GM12865 (cell line): ENCODE measurements at regions not wholly inside any gene's neighbourhood (a gene's known extent, or its start where the extent isn't known, plus 50 kb on each side); places are given as distances from the start of the nearest gene placed in this dataset.

Experiments used
- DNase-seq: peaks from one replicate; pipeline ENCODE4 v3.0.0; 2010; ENCODE audit warnings: low read depth
- H3K4me3 ChIP-seq: 2 replicates; pipeline ENCODE4 v1.5.1; 2011; ENCODE audit warnings: mild to moderate bottlenecking, low read depth, low read length, control low read depth
- CTCF ChIP-seq: IDR thresholded peaks from 2 replicates; pipeline ENCODE4 v1.5.1; 2011; ENCODE audit warnings: low read length, control low read depth, low read depth, inconsistent platforms; ENCODE audit not compliant: insufficient read depth; ENCODE audit errors: missing control alignments

- TF ChIP-seq CTCF, result no peak
- DNase-seq, result no peak
- no peak overlapping the region for H3K4me3 ChIP-seq
Measured at GRCh38 chr10:6642876-6643275, 62.8 kb upstream of the PRKCQ start.

- no peak overlapping the region for H3K4me3 ChIP-seq
- DNase-seq, result no peak
- no peak for TF ChIP-seq CTCF
Measured at GRCh38 chr10:6640433-6641040, 60.5 kb upstream of the PRKCQ start.

GRCh38 chr10:6637053-6637452, 57.0 kb upstream of the PRKCQ start:
- H3K4me3 ChIP-seq, result no peak overlapping the region
- no peak for TF ChIP-seq CTCF
- DNase-seq, result no peak

- DNase-seq, result no peak
- no peak overlapping the region for H3K4me3 ChIP-seq
- TF ChIP-seq CTCF, result no peak
Measured at GRCh38 chr10:6635784-6636183, 55.7 kb upstream of the PRKCQ start.
